Fibroblast of skin of left biceps (primary cell): ENCODE measurements at regions not wholly inside any gene's neighbourhood (a gene's known extent, or its start where the extent isn't known, plus 50 kb on each side); places are given as distances from the start of the nearest gene placed in this dataset.

Experiments
- DNase-seq, 2 experiments: peaks; one replicate each; pipeline ENCODE4 v3.0.0-alpha.2; 2013; ENCODE audit warnings: low read depth in 2 of 2

GRCh38 chr1:29498126-29499103 lies 262.1 kb downstream of the PTPRU start:
- no peak for DNase-seq

DNA sequence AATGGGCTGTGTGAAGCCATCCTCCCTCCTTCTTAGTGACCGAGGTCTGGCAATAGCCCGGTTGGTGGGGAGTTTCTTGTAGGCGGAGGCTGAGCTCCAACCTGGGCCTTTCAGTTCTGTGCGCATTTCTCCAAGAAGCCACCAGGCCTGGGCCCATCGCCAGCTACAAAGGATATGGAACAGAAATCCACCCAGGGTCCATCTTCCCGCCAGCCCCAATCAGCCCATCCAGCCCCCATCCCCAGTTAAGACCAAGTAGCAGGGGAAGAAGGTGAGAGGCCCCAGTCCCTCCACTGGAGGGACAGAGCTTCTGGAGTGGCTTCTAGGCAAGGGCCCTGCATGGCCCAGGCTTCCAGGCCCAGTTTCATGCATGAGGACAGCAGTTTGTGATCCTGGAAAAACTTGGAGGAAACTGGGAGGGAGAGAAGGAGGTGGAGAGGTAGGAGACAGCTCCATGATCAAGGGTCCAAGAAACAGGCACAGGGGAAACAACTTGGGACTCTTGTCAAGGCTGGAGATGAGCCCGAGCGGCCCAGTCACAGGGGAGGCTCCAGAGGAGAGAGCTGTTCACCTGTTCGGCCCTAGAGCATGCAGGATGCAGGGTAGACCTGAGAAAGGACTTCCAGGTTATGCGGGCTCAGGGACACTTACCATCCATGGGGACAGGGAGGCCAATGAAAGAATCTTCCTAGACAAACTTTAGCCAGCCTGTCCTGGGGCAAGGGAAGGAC lies 261.2 kb downstream of the PTPRU start:
- no peak for DNase-seq

- DNase-seq = no peak
Observed at GRCh38 chr1:29496701-29497100, 260.4 kb downstream of the PTPRU start.

DNA sequence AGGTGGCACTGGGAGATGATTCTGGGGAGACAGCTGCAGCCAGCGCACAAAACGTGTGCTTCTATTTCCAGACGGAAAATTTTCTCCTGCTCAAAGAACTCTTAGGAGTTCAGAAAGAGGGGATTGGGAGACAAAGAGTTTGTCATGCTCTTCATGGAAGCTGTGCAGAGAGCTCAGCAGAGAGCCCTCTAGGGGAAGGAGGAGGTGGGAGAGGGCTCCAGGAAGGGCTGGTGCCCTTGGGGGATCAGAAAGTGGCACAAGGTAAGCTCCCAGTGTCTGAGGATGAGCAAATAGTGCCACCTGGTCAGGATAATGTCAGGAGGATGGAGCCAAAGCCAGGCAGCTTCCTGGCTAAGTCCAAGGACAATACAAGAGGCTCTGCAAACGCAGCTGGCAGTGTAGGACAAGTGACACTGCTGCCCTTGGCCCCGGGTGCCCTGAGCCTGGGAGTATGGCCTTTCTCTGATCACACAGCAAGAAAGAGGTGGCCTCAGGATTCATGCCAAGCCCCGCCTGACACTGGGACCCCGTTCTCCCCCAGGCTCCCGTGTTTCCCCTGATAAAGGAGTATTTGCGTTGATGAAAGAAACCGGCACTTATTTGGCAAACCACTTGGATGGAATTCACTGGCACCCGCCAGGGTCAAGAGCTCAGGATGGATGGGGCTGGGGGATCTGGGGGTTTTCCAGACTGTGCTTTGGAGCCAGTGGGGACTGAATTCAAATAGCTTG lies 254.0 kb downstream of the PTPRU start:
- DNase-seq = no peak

GRCh38 chr1:29489471-29489870 lies 253.1 kb downstream of the PTPRU start:
- no peak for DNase-seq

- no peak for DNase-seq
Observed at GRCh38 chr1:29488794-29489311, 252.5 kb downstream of the PTPRU start.

GRCh38 chr1:29488086-29488793 lies 251.9 kb downstream of the PTPRU start:
- DNase-seq = no peak

- DNase-seq = no peak
Observed at GRCh38 chr1:29487291-29487690, 251.0 kb downstream of the PTPRU start.

DNA sequence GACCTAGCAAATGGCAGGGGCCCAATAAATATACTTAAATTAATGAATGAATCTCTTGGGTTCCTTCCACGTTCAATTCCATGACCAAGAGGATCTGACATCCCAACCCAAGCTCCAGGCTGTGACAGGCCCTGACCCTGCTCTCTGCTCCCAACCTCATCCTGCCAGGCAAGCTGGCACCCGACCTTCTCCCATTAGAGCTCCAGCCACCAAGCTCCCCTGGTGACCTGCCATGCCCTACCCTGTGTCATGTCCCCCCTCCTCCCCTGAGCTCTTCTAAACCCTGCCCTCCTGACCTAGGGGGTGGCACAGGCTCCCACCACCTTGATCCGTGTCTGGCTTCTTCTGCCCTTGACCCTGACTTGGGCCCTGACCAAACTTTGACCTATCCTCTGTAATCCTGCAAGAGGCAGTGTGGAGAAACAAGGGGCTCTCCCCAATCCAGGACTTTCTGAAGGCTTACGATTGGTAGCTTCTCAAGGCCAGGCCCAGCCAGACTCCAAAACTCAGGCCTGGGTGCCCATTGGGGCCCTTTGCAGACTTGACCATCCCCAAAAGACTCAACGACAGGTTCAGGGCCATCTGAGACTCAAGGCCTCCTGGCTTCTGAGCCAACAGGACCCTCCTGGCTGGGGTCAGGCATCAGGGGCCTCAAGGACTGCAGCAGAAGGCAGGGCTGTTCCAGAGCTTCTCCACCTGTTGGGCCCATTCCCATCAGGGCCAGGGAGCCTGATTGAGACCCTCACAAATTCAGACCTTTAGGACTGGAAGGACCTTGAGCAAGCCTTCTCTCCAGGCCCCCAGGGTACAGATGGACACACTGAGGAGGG lies 249.0 kb downstream of the PTPRU start:
- DNase-seq = no peak

- DNase-seq = no peak
Observed at GRCh38 chr1:29482991-29483390, 246.7 kb downstream of the PTPRU start.

- DNase-seq = no peak
Observed at GRCh38 chr1:29482064-29482463, 245.7 kb downstream of the PTPRU start.

DNA sequence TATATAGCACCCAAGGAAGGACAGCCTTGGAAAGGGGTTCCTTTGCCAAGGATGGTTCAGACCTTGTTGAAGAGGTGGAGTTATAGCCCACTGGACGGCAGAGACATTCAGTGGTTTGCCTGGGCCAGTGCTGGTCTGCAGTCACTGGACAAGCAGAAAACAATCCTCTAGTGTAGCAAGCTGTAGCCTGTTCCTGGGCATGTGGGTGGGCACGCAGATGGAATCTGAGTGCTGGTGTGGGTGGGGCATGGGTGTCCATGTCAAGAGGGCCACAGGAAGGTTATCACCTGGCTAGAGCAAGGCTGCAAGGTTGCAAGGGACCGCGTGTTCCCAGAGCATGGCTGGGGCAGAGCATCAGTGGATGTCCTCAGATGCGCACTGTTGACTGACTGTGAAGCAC lies 244.7 kb downstream of the PTPRU start:
- no peak for DNase-seq

GRCh38 chr1:29478879-29479278 lies 242.6 kb downstream of the PTPRU start:
- no peak for DNase-seq

GRCh38 chr1:29478151-29478791 lies 241.9 kb downstream of the PTPRU start:
- DNase-seq = no peak

- no peak for DNase-seq
Observed at GRCh38 chr1:29475326-29475725, 239.0 kb downstream of the PTPRU start.

DNA sequence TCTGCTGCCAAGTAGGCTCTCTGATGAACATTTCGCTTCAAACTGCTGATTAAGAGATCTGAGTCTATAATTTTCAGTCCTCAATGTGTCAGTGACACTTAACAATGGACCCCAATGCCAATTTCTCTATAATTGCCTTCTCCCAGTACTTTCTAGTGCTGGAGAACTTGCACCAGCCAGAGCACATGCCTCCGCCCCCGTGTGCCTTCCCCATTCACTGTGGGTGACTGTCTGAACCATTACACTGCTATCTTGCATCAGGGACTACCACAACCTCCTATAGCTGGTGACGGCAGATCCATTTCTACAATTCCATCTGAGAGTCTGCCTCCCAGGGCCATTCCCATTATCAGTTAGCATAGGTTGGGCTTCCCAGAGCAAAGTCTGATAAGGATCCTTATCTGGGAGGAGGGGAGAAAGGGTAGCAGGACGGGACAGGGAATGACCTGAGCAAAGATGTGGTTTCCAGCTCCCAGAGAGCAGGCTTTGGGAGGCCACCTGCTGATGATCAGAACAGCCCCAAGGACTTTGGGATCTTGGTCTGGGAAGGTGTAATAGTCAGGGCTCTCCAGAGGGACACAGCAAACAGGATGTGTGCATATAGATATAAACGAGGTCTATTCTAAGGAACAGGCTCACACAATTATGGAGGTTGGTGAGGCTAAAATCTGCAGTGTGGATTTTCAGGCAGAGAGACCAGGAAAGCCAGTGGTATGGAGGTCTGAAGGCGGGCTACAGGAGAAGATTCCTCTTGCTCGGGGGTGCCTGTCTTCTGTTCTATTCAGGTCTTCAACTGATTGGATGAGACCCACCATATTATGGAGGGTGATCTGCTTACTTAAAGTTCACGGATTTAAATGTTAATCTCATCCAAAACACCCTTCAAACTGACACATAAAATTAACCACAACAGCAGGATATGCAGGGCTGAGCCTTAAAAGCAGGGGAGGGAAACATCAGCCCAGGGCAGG lies 238.2 kb downstream of the PTPRU start:
- no peak for DNase-seq

- DNase-seq = no peak
Observed at GRCh38 chr1:29473161-29473855, 237.0 kb downstream of the PTPRU start.
